Stimulated activated naive CD8-positive, alpha-beta T cell treated with anti-CD3 and anti-CD28 coated beads, Interleukin-15, Interleukin-2, amounts not matched to agents 100 U/mL and 50 U/mL, for 24 hours (primary cell): ENCODE measurements at regions not wholly inside any gene's neighbourhood (a gene's known extent, or its start where the extent isn't known, plus 50 kb on each side); places are given as distances from the start of the nearest gene placed in this dataset.
"Not testable (repeated sequence)": the region's sequence is repeated elsewhere in the genome, so short reads cannot be mapped to it uniquely, and the experiment has no call there.

ENCODE experiments used
- ATAC-seq: fragments of 150-1000 bp; cut with Tn5 transposase; one replicate; pipeline ENCODE4 v1.10.0; 2021
- DNase-seq: peaks from one replicate; pipeline ENCODE4 v3.0.0; 2021

DNA sequence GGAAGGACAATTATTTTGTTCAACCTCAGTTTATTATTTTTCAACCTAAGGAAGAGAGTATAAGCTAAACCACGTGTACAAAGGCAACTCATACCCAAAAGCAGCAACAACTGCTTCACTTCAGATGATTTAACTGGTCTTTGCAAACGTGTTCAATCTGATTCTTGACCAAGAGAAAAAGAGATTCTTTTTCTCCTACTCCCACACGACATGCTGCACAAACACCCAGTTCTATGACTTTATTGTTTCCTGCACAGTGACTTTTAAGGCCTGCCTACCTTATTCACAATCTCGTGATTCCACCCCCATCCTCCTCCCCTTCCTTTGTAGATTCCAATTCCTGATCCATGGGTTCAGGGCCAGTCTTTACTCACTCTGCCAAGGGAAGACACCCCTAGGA is 1394.8 kb upstream of the ZEB2 start:
- ATAC-seq (no peak), DNase-seq (no peak)

DNA sequence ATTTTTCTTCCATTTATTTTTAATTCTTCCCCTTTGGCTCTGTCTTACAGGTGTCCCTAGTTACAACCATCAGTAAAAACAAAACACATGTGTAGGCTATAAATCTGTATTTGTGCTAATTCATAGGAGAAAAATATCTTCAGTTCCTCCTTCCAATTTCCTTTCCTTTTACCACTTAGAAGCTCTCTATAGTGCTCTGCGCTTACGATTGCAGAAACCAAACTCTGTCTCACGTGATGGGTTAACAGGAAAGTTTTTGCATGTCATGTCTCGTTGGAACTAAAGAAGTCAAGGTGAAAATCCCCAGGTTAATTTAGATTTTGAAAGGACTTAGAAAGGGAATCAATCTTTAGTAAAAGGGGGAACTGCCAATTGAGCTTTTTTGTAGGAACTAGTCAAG is 1390.5 kb upstream of the ZEB2 start:
- DNase-seq (no peak), ATAC-seq (no peak)

DNA sequence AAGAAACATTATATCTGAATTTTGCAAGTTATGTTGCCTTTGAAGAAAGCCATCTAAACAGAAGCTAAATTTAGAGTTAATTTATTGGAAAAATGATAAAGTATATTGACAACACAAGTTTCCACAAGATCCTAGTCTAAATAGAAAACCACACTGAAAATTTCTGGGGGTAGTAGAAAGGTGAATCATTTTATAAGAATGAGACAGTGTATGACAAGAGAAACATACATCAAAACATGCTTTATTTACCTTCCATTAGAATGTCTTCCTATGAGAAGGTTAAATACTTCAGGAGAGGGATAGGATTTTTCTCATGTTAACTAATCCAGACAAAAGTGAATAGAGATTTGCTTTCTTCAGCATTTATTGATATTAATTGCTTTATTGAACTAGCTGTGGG is 1389.8 kb upstream of the ZEB2 start:
- no peak for DNase-seq

DNA sequence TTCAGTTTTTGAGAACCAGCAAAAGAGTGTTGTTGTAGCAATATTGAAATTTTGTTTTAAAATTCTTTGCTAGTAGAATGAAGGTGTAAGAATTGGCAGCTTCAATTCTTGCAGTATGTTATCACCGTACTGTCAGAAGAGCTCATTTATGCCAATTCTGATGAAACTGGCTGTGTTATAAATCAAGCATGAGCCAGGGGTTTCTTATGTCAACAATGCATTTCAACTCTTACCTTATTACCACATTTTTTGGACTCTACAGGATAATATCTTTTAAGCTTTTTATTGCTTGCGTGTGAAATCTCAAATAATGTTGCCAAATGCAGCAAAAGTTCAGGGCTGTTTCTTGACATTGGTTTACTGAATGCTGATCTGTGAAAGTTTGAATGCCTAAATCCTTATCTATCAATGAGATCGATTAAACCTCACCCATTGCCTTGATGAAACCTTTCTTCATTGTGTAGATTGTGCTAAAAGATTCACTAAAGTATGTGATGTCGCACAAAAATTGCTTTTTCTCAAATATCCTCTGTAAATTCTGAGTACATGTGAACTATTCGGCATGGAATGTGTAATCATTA is 1389.3 kb upstream of the ZEB2 start:
- DNase-seq (no peak), ATAC-seq (no peak)

More for the DNA sequence above, 1389.8 kb upstream of the ZEB2 start:
- no peak for ATAC-seq

DNA sequence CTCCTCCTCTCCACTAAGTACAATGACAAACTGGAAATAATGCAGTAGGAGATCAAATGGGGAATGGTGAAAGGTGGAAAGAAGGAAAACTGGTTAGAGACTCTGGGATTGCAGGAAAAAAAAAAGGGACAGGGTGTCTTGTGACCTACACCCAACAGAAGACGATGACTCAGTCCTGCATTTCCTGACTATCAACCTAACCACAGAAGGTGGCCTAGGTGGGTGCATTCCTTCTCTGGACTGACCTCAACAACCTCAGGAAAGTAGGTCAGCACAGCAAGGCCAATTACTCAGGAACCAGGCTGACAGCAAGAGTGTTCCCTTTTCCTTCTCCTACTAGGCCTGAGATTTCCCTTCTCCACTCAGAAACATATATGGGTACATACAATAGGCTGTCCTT is 1386.4 kb upstream of the ZEB2 start:
- DNase-seq (no peak), ATAC-seq (no peak)

DNA sequence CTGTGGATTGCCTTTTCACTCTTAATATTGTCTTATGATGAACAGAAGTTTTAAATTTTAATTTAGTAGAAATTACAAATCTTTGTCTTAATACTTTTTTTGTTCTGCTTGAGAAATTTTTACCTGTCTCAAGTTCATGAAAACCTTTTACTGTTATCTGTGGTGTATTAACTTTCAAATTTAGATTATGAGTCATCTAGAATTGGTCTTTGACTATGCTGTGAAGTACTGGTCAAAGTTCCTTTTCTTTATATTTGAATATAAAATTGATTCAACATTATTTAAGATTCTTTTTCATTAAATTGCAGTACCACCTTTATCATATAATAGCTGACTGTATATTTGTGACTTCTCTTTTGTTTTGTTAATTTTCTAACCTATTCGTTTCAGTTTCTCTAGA is 1385.5 kb upstream of the ZEB2 start:
- ATAC-seq (no peak), DNase-seq (no peak)

DNA sequence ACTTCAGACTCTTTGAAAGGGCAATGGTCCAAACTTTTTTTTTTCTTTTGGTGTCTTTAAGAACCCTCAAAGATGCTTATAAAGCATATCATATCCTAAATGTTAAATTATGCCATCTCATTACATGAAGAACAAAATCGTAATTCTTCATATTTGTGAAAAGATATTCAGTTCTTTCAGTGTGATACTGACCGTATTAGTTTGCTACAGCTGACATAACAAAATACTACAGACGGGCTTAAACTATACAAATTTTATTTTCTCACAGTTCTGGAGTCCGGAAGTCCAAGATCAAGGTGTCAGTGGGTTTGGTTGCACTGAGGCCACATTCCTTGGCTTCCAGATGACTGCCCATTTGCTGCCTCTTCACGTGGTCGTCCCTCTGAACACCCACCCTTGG is 1377.2 kb upstream of the ZEB2 start:
- DNase-seq (no peak), ATAC-seq (no peak)

DNA sequence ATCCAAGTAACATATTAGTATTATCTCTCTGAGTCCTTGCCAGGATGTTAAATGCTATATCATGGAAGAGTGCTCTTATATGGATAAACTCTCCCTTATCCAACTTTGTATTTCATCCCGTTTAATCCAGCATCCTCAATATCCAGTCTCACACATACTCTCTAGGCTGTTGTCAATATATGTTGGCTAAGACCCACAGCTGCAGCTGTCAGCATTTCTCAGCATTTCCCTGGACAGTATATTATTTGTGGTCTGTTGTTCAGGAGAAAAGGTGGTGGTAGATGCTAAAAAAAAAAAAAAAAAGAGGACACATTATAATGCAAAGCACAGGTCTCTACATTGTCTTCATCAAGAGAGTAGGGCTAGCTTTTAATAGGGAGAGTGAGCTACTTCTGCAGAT is 1368.0 kb upstream of the ZEB2 start:
- no peak for DNase-seq
- ATAC-seq, result no peak

DNA sequence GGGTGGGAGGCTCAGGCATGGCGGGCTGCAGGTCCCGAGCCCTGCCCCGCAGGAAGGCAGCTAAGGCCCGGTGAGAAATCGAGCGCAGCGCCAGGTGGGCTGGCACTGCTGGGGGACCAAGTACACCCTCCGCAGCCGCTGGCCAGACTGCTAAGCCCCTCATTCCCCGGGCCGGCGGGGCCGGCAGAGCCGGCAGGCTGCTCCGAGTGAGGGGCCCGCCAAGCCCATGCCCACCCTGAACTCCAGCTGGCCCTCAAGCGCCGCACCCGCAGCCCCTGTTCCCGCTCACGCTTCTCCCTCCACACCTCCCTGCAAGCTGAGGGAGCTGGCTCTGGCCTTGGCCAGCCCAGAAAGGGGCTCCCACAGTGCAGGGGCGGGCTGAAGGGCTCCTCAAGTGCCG is 1361.1 kb upstream of the ZEB2 start:
- DNase-seq, ATAC-seq: not testable (repeated sequence)

DNA sequence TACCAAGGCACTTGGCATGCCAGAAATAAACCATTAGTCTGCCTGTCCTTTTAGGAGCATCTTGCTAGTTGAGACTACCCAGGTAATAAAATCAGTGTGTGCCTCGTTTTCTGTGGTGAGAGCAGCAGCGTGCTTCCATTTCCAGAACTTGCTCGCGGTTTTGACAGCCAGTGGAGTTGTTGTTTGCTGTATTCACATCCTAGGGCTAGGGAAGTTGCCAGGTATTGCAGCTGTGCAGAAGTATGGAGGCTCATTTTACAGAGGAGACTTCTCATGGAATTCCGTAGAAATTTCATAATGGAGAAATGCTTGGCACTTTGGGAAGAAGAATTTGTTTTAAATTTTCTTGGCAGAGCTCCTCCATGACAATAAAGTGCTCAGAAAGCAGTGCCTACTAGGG is 1355.1 kb upstream of the ZEB2 start:
- ATAC-seq, result no peak

DNA sequence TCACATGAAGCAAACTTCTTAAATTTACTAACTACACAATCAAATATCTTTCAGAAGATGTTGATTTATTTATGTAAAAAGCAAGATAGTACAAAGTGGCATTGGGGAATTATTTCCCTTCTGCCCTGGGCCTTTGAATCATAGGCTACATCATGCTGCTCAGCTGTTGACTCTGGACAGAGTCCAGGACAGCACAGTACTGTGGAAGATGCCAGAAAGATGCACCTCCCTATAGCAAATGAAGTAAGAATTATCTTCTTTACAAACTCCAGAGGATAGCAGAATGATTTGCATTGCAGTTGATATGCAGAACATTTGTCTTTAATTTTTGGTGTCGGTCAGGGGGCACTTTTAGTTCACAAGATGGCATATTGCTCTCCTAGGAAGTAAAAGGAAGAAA is 1354.5 kb upstream of the ZEB2 start:
- ATAC-seq, result no peak

More for the DNA sequence above, 1355.1 kb upstream of the ZEB2 start:
- no peak for DNase-seq

DNA sequence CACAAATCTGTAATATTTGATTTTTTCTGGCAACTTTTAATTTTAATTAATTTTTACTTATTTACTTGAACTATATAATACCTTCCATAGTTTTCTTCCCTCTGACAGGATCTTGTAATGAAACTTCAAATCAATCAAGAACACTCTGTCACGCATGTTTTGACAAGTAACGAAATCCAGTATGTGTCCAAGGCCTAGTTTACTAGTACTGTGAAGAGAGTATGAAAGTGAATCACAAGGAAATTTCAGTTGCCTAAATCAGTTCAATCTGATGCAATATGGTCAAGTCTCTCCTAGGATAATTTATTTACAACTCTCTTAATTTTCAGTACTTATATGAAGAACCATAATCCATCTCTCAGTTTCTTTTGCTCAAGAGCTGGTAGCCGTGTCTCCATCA is 1344.6 kb upstream of the ZEB2 start:
- ATAC-seq, result no peak

More for the DNA sequence above, 1354.5 kb upstream of the ZEB2 start:
- DNase-seq, result no peak

DNA sequence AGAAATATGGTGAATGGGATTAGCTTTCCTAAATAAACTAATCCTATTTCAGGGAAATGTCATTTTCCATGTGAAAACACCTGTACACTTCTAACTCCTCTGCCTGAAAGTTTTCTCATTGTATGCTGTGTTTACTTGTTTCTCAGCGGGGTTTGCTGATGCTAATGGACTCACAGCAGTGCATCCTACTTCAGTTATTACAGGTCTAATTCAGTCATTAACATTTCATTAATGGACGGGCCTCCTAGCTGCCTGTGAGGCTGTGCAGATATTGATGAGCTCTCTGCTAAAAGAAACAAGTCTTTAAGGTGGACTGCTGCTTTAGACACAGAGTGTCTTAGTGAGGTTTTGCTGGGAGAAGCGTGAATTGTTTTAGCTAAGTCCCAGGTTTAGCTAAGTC is 1342.0 kb upstream of the ZEB2 start:
- ATAC-seq (no peak), DNase-seq (no peak)

More for the DNA sequence above, 1344.6 kb upstream of the ZEB2 start:
- no peak for DNase-seq

DNA sequence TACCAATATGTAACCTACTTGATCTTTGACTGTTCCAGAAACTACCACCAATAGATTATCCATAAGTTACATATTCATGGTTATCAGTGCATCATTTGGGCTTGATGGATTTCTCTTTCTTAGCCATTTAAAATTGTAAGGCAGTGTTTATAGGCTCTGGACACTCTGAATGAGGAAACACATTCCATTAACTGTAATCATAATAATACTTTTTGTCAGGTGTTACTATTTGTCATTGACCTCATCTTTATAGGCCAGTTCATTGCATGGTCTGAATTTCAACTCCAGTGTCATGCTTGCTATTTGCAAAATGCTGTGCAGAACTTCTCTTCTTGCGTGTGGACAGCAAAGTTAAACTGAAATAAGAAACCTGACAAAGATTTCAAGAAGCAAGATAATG is 1340.2 kb upstream of the ZEB2 start:
- no peak for DNase-seq
- ATAC-seq, result no peak

DNA sequence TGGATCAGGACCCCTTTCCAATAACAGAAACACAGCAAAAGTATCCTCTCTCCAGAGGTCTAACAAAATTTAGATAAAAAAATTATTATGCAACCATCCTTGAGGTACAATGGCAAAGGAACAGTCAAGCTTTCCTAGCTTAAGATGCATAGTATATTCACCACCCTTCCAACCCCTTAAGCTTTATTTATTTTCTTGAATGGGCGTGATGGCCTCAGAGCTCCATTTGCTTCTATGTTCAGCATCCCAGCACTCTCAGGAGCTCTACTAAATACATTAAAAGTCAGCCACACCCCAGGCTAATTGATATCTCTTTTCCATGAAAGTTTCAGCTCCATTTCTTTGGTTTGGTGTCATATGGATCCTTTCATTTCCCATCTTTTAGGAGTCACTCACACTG is 1335.2 kb upstream of the ZEB2 start:
- DNase-seq, result no peak
- no peak for ATAC-seq

DNA sequence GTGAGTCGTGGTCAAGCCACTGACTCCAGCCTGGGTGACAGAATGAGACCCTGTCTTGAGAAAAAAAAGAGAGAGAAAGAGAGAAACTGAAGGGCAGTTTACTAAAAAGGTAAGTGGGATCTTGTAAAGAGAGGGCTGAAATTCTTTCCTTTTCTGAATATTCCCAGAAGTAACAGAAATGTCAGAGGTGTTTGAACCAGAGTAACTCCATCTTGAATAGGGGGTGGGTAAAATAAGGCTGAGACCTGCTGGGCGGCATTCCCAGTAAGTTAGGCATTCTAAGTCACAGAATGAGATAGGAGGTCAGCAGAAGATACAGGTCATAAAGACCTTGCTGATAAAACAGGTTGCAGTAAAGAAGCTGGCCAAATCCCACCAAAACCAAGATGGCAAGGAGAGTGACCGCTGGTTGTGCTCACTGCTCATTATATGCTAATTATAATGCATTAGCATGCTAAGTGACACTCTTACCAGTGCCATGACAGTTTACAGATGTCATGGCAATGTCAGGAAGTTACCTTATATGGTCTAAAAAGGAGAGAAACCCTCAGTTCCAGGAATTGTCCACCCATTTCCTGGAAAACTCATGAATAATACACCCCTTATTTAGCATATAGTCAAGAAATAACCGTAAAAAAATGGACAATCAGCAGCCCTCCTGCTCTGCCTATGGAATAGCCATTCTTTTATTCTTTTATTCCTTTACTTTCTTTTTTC is 1334.3 kb upstream of the ZEB2 start:
- ATAC-seq (no peak), DNase-seq (no peak)

DNA sequence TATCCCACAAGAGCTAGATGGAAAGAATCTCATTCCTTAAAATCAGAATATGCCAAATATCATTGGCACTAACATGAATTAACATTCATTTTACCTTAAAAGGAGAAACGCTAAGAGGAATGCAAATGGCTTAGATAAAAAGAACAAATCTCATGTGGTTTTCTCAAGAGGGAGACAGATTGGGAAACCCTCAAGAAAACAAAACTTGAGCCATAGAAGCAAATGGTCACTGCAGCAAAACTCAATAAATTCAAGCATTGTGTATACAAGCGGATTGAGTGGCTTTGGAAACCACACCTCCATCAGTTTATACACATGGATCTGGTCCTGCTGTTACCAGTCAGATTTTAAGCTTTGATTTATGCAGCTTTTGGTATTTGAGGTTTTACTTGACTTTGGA is 1331.8 kb upstream of the ZEB2 start:
- DNase-seq, result no peak
- ATAC-seq, result no peak

DNA sequence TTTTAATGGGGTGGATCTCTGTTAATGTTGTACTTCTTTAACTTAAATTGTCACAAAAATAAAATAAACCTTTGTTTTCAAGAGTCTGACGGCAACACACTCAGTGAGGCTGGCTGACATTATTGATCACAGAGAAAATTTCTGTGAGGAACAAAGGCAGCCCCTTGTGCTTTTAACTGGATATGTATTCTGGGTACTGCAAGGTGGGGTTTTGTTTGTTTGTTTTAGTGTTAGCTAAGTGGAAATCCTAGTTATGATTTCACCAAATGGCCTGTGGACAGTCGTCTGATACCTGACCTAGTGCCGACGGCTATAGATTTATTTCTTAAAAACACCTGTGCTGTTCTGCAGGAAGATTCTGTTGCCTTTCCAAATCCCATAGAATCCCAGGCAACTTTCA is 1329.5 kb upstream of the ZEB2 start:
- DNase-seq (no peak), ATAC-seq (no peak)

DNA sequence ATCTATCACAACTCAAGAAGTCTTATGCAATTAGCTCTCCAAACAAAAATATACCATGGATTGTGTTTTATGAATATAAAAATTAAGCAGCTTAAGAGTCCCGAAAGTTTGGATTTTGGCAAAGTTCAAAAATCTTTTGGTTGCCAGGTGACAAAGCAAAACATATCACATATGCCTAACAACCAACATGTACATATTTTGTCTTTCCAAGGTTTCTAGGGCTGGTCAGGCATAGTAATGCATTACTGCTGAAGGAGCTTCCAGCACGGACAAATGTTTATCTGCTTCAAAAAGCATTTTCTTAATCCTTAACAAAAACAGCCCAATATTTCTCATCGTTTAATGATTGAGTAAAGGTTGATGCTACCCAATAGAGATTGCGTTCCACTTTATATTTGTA is 1327.1 kb upstream of the ZEB2 start:
- ATAC-seq (no peak), DNase-seq (no peak)

DNA sequence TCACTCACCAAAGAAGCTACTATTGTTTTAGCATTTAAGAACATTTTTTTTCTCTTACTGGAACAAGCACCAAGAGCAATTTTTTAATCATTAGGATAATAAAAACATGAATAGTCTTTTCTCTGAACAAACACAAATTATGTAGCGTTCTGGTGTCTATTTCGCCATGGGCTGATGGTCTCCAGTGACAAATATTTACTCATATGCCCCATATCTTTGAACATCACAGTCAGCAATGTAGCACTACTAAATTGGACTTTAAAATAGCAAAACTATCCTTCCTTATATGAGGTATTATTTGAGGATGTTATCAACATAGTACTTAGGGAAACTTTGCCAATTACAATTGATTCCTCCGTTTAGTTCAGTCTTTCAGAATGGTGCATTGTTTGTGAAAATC is 1326.0 kb upstream of the ZEB2 start:
- ATAC-seq (no peak), DNase-seq (no peak)

DNA sequence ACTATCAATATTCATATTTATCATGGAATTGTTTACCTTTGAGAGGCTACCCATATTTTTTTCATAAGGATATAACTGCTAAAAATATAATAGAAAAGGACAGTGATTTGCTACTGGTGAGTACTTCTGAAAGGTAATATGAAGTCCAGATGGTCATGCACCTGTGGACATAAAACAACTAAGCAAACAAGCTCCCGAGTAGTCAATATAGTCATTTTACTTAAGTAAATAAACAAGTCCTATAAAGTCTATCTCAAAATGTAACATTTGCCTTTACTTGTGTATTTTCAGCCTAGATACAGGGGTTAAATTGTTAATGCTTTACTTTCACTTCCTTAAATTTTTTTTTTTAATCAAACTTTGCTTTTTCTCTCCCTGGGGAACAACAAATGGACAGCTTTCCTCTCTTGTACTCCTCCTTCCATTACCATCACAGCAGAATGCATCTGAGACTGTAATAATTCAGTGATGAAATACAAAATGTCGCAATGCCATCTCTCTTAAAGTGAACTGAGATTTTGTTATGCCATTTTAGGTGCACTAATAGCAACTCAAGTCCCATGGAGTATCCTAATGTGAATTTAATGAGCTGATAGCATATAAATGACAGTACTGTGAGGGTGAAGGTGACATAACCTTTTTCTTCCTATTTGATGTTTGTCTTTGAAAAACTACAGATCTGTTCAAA is 1325.4 kb upstream of the ZEB2 start:
- DNase-seq (no peak), ATAC-seq (no peak)

DNA sequence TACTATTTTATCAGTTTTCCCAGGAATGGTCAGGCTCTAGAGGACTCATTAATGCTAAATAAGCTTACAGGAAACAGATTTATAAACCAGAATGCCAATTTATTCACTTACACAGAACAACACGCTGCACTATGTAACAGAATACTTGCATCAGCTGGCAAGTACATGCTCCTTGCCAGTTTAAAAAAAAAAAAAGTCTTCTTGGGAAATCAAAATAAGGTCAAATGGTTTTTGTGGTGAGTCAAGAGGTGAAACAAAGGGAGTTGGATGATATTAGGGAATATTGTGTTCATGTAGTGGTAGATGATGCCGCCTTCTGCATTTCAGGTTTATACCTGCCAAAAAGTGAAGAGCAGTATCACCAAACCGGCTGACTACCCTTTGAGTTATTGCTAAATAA is 1322.1 kb upstream of the ZEB2 start:
- DNase-seq (no peak), ATAC-seq (no peak)

DNA sequence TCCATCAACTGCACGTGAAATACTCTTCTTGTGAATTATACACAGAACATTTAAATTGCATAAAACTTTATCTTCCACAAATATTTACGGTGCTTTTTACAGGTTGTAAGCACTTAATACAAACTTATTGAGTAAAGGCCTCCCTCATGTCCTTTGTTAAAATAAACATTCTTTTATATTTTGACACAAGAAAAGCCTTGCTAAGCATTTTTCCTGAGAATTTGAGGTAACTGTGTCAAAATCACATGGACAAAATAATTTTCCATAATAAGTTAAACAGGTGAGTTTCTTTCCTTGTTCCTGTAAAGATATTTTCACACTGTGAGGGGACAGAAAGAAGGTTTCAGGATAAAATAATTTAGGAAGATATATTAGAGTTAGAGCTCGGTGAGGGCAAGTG is 1317.1 kb upstream of the ZEB2 start:
- DNase-seq (no peak), ATAC-seq (no peak)

DNA sequence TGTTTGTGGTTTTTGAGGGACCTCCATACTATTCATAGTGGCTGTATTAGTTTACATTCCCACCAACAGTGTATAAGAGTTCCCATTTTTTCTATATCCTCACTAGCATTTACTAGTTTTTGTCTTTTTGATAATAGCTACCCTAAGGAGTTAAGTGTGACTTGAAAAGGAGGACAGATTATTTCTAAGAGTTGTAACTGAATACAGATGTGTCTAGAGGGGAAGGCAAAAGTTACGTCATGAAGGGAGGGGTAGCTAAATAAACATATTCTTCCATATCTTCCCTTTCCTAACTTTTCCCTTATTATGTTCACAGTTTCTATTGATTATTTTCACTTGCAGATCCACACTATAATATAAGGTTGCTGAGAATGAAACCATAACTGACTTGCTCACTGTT is 1315.7 kb upstream of the ZEB2 start:
- ATAC-seq, result no peak

More for the DNA sequence above, 1315.7 kb upstream of the ZEB2 start:
- no peak for DNase-seq
